ENCODE measurements at regions not wholly inside any gene's neighbourhood (a gene's known extent, or its start where the extent isn't known, plus 50 kb on each side); places are given as distances from the start of the nearest gene placed in this dataset.

DNA sequence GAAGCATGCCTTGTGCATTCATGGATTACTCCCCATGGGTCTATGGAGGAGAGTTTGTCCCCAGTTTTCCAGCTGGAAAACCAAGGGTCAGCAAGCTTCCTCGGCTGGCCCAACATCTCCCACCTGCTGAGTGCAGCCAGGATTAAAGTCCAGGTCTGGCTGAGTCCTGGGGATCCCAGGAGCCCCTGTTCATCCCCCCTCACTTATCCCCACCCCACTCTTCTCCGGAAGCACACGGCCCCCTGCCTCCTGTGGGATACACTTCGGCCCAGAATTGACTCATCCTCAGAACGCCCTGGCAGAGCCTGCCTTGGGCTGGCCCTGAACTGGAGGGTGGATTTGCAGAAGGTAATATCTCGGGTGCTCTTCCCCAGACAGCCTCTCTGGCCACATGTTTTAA is 276.1 kb downstream of the NPHP4 start:
- no peaks in the 10 kb centered on the region for H3K9me3 ChIP-seq (ENCODE audit: control insufficient read depth, insufficient read depth, low read depth, low read length)
- no peaks in the 10 kb centered on the region for H3K27me3 ChIP-seq (ENCODE audit: control insufficient read depth, insufficient read depth, low read length)
- no peak overlapping the region for H3K4me2 ChIP-seq (ENCODE audit: extremely low read depth, insufficient read depth, low read length)
- H3K4me3 ChIP-seq (replicated peaks in 1 of 4; ENCODE audit: control extremely low read depth in 1 of 4, insufficient read depth in 1 of 4, low read depth in 3 of 4, low read length in 4 of 4): no peak overlapping the region
- no peak for DNase-seq (ENCODE audit: low read depth in 2 of 2)
- H3K9ac ChIP-seq (ENCODE audit: insufficient read depth, low read length): no peak overlapping the region
- H2AFZ ChIP-seq (ENCODE audit: low read length): no peak overlapping the region
- H4K20me1 ChIP-seq (ENCODE audit: control insufficient read depth, extremely low read depth, insufficient read depth, low read length): no peaks in the 10 kb centered on the region
- H3K4me1 ChIP-seq (ENCODE audit: control insufficient read depth, extremely low read depth, insufficient read depth, low read length): no peaks in the 10 kb centered on the region
- H3K79me2 ChIP-seq (ENCODE audit: control insufficient read depth, insufficient read depth, low read length): no peaks in the 10 kb centered on the region
- no peak for TF ChIP-seq EZH2 (IDR thresholded peaks at IDR 0.05; ENCODE audit: low read length, missing control alignments)
- TF ChIP-seq, protein P1, sequence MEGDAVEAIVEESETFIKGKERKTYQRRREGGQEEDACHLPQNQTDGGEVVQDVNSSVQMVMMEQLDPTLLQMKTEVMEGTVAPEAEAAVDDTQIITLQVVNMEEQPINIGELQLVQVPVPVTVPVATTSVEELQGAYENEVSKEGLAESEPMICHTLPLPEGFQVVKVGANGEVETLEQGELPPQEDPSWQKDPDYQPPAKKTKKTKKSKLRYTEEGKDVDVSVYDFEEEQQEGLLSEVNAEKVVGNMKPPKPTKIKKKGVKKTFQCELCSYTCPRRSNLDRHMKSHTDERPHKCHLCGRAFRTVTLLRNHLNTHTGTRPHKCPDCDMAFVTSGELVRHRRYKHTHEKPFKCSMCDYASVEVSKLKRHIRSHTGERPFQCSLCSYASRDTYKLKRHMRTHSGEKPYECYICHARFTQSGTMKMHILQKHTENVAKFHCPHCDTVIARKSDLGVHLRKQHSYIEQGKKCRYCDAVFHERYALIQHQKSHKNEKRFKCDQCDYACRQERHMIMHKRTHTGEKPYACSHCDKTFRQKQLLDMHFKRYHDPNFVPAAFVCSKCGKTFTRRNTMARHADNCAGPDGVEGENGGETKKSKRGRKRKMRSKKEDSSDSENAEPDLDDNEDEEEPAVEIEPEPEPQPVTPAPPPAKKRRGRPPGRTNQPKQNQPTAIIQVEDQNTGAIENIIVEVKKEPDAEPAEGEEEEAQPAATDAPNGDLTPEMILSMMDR (conservative IDR thresholded peaks at IDR 0.05 in 1 of 2, IDR thresholded peaks at IDR 0.05 in 1 of 2; ENCODE audit: low read depth in 1 of 2, low read length in 2 of 2): no peak
- H3K27ac ChIP-seq (ENCODE audit: insufficient read depth, low read length): no peak overlapping the region
- no peaks in the 10 kb centered on the region for H3K36me3 ChIP-seq (ENCODE audit: control insufficient read depth, insufficient read depth, low read length)

DNA sequence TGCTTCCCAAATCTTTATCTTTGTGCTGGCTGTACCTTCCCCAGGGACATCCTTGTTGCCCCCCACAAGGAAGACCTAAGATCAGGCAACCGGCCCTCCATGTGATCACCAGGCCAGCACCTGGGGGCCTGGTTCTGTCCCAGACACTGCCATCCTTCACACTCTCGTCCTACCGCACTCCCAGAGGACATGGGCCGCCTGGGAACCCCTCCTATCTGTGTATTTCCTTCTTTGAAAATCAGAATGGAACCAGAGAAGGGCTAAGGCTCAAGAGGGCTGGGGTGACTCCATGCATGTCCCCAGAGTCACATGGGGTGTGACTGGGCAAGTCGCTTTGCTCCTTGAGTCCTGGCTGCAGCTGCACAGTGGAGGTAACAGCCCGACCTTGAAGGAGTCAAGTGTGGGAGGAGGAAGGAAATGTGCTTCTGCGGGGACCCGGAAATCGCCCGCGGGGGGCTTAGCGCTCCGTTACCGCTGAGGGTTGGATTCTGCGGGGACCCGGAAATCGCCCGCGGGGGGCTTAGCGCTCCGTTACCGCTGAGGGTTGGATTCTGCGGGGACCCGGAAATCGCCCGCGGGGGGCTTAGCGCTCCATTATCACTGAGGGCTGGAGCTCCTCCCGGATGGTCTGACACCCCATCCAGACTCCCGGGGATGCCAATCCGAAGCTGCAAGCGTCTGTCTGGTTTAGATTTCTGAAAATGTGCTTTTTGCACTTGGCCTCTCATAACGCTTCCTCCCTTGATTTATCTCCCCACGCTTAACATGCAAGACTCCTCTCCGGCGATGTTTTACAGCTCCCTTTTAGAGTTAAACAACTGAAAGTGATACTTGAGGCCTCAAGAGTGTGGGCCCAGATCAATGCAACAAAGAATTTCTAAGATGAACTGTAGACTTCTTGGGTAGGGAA is 278.9 kb downstream of the NPHP4 start:
- H3K27ac ChIP-seq (ENCODE audit: insufficient read depth, low read length): no peak overlapping the region
- no peaks in the 10 kb centered on the region for H3K36me3 ChIP-seq (ENCODE audit: control insufficient read depth, insufficient read depth, low read length)
- H2AFZ ChIP-seq (ENCODE audit: low read length): no peak overlapping the region
- H4K20me1 ChIP-seq (ENCODE audit: control insufficient read depth, extremely low read depth, insufficient read depth, low read length): no peaks in the 10 kb centered on the region
- H3K4me1 ChIP-seq (ENCODE audit: control insufficient read depth, extremely low read depth, insufficient read depth, low read length): no peaks in the 10 kb centered on the region
- TF ChIP-seq, protein P1 (conservative IDR thresholded peaks at IDR 0.05 in 1 of 2, IDR thresholded peaks at IDR 0.05 in 1 of 2; ENCODE audit: low read depth in 1 of 2, low read length in 2 of 2): no peak
- no peak for TF ChIP-seq EZH2 (IDR thresholded peaks at IDR 0.05; ENCODE audit: low read length, missing control alignments)
- no peak overlapping the region for H3K9ac ChIP-seq (ENCODE audit: insufficient read depth, low read length)
- H3K27me3 ChIP-seq (ENCODE audit: control insufficient read depth, insufficient read depth, low read length): no peaks in the 10 kb centered on the region
- H3K4me3 ChIP-seq (replicated peaks in 1 of 4; ENCODE audit: control extremely low read depth in 1 of 4, insufficient read depth in 1 of 4, low read depth in 3 of 4, low read length in 4 of 4): no peak overlapping the region
- DNase-seq (ENCODE audit: low read depth in 2 of 2): no peak
- H3K79me2 ChIP-seq (ENCODE audit: control insufficient read depth, insufficient read depth, low read length): no peaks in the 10 kb centered on the region
- no peak overlapping the region for H3K4me2 ChIP-seq (ENCODE audit: extremely low read depth, insufficient read depth, low read length)
- no peaks in the 10 kb centered on the region for H3K9me3 ChIP-seq (ENCODE audit: control insufficient read depth, insufficient read depth, low read depth, low read length)

DNA sequence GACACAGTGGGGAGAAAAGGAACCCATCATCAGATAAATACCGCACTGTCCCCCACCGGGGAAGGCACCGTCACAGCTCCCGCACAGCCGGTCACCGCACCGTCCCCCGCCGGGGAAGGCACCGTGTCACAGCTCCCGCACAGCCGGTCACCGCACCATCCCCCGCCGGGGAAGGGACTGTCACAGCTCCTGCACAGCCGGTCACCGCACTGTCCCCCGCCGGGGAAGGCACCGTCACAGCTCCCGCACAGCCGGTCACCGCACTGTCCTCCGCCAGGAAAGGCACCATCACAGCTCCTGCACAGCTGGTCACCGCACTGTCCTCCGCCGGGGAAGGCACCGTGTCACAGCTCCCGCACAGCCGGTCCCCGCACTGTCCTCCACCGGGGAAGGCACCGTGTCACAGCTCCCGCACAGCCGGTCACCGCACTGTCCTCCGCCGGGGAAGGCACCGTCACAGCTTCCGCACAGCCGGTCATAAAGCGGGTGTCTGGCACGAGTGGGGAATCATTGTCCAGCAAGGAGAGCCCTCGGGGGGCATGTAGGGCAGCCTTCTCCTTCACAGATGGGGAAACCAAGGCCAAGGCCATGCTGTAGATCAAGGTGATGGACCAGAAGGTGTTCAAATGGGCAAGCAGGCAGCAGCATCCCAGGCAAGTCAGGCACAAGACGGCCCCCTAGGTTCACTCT is 280.1 kb downstream of the NPHP4 start:
- no peak overlapping the region for H3K4me2 ChIP-seq (ENCODE audit: extremely low read depth, insufficient read depth, low read length)
- H3K4me1 ChIP-seq (ENCODE audit: control insufficient read depth, extremely low read depth, insufficient read depth, low read length): no peaks in the 10 kb centered on the region
- no peaks in the 10 kb centered on the region for H3K36me3 ChIP-seq (ENCODE audit: control insufficient read depth, insufficient read depth, low read length)
- H3K4me3 ChIP-seq (replicated peaks in 1 of 4; ENCODE audit: control extremely low read depth in 1 of 4, insufficient read depth in 1 of 4, low read depth in 3 of 4, low read length in 4 of 4): no peak overlapping the region
- no peaks in the 10 kb centered on the region for H3K9me3 ChIP-seq (ENCODE audit: control insufficient read depth, insufficient read depth, low read depth, low read length)
- no peak overlapping the region for H2AFZ ChIP-seq (ENCODE audit: low read length)
- H3K27ac ChIP-seq (ENCODE audit: insufficient read depth, low read length): no peak overlapping the region
- DNase-seq (ENCODE audit: low read depth in 2 of 2): no peak
- no peak overlapping the region for H3K9ac ChIP-seq (ENCODE audit: insufficient read depth, low read length)
- no peak for TF ChIP-seq EZH2 (IDR thresholded peaks at IDR 0.05; ENCODE audit: low read length, missing control alignments)
- TF ChIP-seq, protein P1 (conservative IDR thresholded peaks at IDR 0.05 in 1 of 2, IDR thresholded peaks at IDR 0.05 in 1 of 2; ENCODE audit: low read depth in 1 of 2, low read length in 2 of 2): no peak
- no peaks in the 10 kb centered on the region for H4K20me1 ChIP-seq (ENCODE audit: control insufficient read depth, extremely low read depth, insufficient read depth, low read length)
- H3K27me3 ChIP-seq (ENCODE audit: control insufficient read depth, insufficient read depth, low read length): no peaks in the 10 kb centered on the region
- H3K79me2 ChIP-seq (ENCODE audit: control insufficient read depth, insufficient read depth, low read length): no peaks in the 10 kb centered on the region

Data from fibroblast of lung (primary cell).